Fibroblast of peridontal ligament (primary cell): ENCODE measurements at regions not wholly inside any gene's neighbourhood (a gene's known extent, or its start where the extent isn't known, plus 50 kb on each side); places are given as distances from the start of the nearest gene placed in this dataset.

ENCODE experiments used
- DNase-seq: peaks from one replicate; pipeline ENCODE4 v3.0.0-alpha.2; 2010; ENCODE audit errors: extremely low read depth

DNA sequence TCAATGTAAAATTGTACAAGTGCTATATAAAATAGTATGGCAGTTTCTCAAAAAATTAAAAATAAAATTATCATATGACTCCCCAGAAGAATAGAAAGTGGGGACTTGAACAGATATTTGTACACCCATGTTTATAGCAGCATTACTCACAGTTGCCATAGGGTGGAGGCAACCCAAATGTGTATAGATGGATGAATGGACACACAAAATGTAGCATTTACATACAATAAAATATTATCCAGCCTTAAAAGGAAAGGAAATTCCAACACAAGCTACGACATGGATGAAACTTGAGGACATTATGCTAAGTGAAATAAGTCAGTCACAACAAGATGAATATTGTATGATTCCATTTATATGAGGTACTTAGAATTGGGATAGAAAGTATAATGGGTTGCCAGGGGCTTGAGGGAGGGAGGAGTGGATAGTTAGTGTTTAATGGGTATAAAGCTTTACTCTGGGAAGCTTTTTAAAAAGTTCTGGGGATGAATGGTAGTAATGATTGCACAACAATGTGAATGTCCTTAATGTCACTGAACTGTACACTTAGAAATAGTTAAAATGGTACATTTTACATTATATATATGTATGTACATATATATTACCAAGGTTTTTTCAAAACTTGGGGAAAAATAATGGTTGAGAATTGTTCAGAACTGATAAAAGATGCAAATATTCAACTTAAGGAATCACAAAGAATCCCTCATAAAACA lies 53.0 kb upstream of the ADORA3 start:
- no peak for DNase-seq

DNA sequence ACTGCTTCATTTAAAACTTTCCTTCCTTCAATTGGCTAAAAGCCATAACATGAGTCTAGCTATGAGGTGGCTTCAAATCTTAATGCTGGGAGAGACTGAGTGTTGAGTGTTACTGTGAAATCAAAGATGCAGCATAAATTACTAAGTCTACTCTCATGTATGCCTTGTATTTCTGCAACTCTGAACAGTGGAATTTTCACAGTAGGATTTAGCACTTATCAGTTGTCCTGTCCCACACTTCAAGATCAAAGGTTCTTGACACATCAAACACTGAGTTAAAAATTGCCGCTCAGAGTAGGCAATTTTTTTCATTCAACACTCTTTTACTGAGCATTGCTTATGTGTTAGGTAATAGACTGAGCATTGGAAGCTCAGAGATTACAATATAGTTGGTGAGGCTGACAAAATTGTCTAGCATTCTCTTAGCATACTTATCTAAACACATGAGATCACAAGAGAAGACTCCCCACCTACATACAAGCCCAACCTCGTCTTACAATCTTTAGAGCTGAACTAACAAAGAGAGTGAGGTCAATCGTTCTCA lies 56.4 kb upstream of the ADORA3 start:
- peak; percentile 52 for DNase-seq

DNA sequence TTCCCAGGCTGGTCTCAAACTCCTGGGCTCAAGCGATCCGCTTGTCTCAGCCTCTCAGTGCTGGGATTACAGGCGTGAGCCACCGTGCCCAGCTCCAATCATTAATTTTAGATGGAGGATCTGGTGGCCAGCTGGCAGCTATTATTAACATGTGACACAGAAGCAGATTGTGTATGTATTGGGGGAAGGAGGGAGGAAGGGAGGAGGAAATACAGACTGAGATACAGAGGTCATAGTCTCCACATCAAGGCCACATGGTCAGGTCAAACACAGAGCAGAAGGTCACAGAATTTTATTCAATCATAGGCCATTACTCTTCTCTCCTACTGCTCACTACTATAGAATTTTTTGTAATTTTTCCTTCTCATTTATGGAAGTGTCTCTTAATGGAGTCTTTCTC lies 57.9 kb upstream of the ADORA3 start:
- no peak for DNase-seq

DNA sequence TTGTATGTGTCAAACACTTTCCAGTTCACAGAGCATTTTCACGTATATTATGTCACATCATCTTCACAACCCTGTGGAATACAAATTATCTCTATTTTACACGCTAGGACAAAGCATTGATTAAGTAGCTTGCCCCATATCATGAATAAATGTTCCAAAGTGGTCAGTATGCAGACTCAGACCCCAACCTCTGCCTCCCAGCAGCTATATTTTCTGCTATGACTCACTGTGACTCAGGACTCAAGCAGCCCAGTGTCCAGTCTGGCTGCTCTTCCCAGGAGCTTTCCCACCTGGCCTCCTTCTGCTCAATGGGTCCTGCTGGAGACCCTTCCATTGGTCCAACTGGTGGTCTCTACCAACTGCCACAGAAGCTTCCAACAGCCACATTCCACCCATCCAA lies 56.0 kb upstream of the RAP1A start:
- peak; percentile 56 for DNase-seq

DNA sequence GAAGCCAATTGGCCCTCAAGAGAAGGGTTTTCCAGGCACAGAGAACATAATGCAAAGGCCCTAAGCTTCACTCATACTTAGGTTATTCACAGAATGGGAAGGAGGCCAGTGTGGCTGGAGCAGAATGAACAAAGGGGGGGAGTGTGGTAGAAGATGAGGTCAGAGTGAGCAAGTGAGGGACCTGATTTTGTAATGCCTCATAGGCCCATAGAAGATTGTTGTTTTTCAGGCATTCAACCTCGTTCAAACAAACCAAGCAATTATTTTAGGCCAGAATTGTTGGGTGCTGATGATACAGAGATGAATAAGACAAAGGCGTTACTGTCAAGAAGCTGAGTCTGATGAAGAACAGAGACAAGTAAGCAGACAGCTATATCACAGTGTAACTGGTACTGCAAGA lies 54.5 kb upstream of the RAP1A start:
- DNase-seq, result peak; percentile 95

DNA sequence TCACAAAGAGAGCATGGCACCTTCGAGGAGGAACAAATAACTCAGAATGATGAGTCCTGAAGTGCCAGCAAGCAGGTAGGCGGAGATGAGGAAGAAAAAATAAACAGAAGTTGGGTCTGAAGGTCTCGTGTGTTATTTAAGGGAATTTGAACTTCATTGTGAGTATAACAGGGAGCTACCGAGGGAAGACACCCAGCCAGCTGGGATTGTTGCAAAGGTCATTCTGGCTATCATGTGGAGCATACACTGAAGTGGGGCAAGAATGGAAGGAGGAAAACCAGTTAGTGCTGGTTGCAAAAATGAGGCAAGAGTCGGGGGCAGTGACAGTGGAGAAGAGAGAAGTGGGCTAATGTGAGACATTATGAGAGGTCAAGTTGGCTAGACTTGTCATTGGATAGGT lies 53.6 kb upstream of the RAP1A start:
- DNase-seq, result no peak

DNA sequence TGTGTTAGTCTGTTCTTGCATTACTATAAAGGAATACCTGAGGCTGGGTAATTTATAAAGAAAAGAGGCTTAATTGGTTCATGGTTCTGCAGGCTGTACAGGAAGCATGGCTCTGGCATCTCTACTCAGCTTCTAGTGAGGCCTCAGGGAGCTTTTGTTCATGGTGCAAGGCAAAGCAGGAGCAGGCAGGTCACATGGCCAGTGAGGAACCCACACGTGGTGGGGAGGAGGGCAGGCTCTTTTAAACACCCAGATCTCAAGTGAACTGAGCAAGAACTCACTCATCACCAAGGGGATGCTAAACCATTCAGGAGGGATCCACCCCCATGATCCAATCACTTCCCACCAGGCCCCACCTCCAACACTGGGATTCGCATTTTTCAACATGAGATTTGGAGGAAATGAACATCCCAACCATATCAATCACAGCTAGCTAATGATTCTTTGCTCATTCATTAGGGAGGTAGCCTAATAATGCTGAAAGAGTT lies 51.4 kb upstream of the RAP1A start:
- no peak for DNase-seq
